Muscle of leg (tissue), 3 donors: ENCODE measurements at regions not wholly inside any gene's neighbourhood (a gene's known extent, or its start where the extent isn't known, plus 50 kb on each side); places are given as distances from the start of the nearest gene placed in this dataset.
"Not testable (repeated sequence)": the region's sequence is repeated elsewhere in the genome, so short reads cannot be mapped to it uniquely, and the experiment has no call there.

Source experiments
- DNase-seq: peaks from one replicate; pipeline ENCODE4 v3.0.0; 2013
- H3K27ac ChIP-seq: one replicate; pipeline ENCODE4 v1.5.1; 2013; ENCODE audit warnings: mild to moderate bottlenecking, low read length, control low read depth
- H3K27me3 ChIP-seq: one replicate; pipeline ENCODE4 v1.6.1; 2013; ENCODE audit warnings: low read length; ENCODE audit not compliant: control insufficient read depth, insufficient read depth
- H3K36me3 ChIP-seq: one replicate; pipeline ENCODE4 v1.6.1; 2013; ENCODE audit warnings: low read length; ENCODE audit not compliant: control insufficient read depth, insufficient read depth
- H3K4me1 ChIP-seq: one replicate; pipeline ENCODE4 v1.6.1; 2013; ENCODE audit warnings: low read length; ENCODE audit not compliant: control insufficient read depth, insufficient read depth
- H3K4me3 ChIP-seq: one replicate; pipeline ENCODE4 v1.5.1; 2013; ENCODE audit warnings: low read length, control low read depth
- H3K9me3 ChIP-seq: replicated peaks from 2 replicates; pipeline ENCODE4 v1.6.1; 2013; ENCODE audit warnings: low read depth, low read length; ENCODE audit not compliant: control insufficient read depth
- WGBS: methylation state at CpG from one replicate; pipeline ENCODE4 v1.1.5; 2013; ENCODE audit warnings: missing lambda C conversion rate; ENCODE audit not compliant: insufficient coverage; 5-methylcytosine and 5-hydroxymethylcytosine counted together

- no peaks in the 10 kb centered on the region for H3K9me3 ChIP-seq
- no peaks in the 10 kb centered on the region for H3K27me3 ChIP-seq
- DNase-seq, result no peak
- H3K4me1 ChIP-seq, result no peaks in the 10 kb centered on the region
- H3K27ac ChIP-seq, result no peak overlapping the region
- no peak overlapping the region for H3K4me3 ChIP-seq
- WGBS, result no CpG with 5 or more reads among the region's 3 CpGs
- no peaks in the 10 kb centered on the region for H3K36me3 ChIP-seq
Observed at GRCh38 chr11:123325533-123325932, 104.5 kb upstream of the GRAMD1B start.

- no peak overlapping the region for H3K4me3 ChIP-seq
- WGBS, result no CpG with 5 or more reads among the region's 3 CpGs
- no peaks in the 10 kb centered on the region for H3K9me3 ChIP-seq
Observed at GRCh38 chr11:123323568-123323967, 106.5 kb upstream of the GRAMD1B start.

GRCh38 chr11:123321636-123322035 lies 108.4 kb upstream of the GRAMD1B start:
- no peak overlapping the region for H3K4me3 ChIP-seq
- no CpG with 5 or more reads among the region's 3 CpGs for WGBS
- H3K27me3 ChIP-seq, result no peaks in the 10 kb centered on the region
- DNase-seq, result peak; percentile 28
- no peaks in the 10 kb centered on the region for H3K4me1 ChIP-seq
- H3K9me3 ChIP-seq, result no peaks in the 10 kb centered on the region
- H3K27ac ChIP-seq, result no peak overlapping the region
- H3K36me3 ChIP-seq, result no peaks in the 10 kb centered on the region

More at GRCh38 chr11:123323568-123323967, 106.5 kb upstream of the GRAMD1B start:
- H3K27ac ChIP-seq, result no peak overlapping the region
- H3K4me1 ChIP-seq, result no peaks in the 10 kb centered on the region
- H3K27me3 ChIP-seq, result no peaks in the 10 kb centered on the region
- DNase-seq, result no peak
- no peaks in the 10 kb centered on the region for H3K36me3 ChIP-seq

- H3K4me3 ChIP-seq, result no peak overlapping the region
- H3K27me3 ChIP-seq, result no peaks in the 10 kb centered on the region
- H3K4me1 ChIP-seq, result no peaks in the 10 kb centered on the region
- no peaks in the 10 kb centered on the region for H3K36me3 ChIP-seq
- WGBS, result no CpG with 5 or more reads among the region's 2 CpGs
- no peaks in the 10 kb centered on the region for H3K9me3 ChIP-seq
- DNase-seq, result no peak
- no peak overlapping the region for H3K27ac ChIP-seq
Observed at GRCh38 chr11:123318623-123319022, 111.4 kb upstream of the GRAMD1B start.

- not testable (repeated sequence) for H3K4me3 ChIP-seq, H3K4me1 ChIP-seq, H3K27me3 ChIP-seq, H3K36me3 ChIP-seq, H3K9me3 ChIP-seq, H3K27ac ChIP-seq, DNase-seq
Observed at GRCh38 chr11:123318132-123318531, 111.9 kb upstream of the GRAMD1B start.

GRCh38 chr11:123316003-123316402 lies 114.1 kb upstream of the GRAMD1B start:
- H3K36me3 ChIP-seq, result no peaks in the 10 kb centered on the region
- WGBS, result no CpG with 5 or more reads among the region's 6 CpGs
- H3K27me3 ChIP-seq, result no peaks in the 10 kb centered on the region
- no peaks in the 10 kb centered on the region for H3K9me3 ChIP-seq
- no peak overlapping the region for H3K4me3 ChIP-seq
- DNase-seq, result no peak
- no peak overlapping the region for H3K27ac ChIP-seq
- H3K4me1 ChIP-seq, result no peaks in the 10 kb centered on the region

GRCh38 chr11:123314972-123315371 lies 115.1 kb upstream of the GRAMD1B start:
- no peaks in the 10 kb centered on the region for H3K27me3 ChIP-seq
- no peaks in the 10 kb centered on the region for H3K4me1 ChIP-seq
- DNase-seq, result no peak
- H3K4me3 ChIP-seq, result no peak overlapping the region
- 55% methylated on average over 10 of the region's 11 CpGs for WGBS
- H3K27ac ChIP-seq, result no peak overlapping the region
- H3K9me3 ChIP-seq, result no peaks in the 10 kb centered on the region
- no peaks in the 10 kb centered on the region for H3K36me3 ChIP-seq

GRCh38 chr11:123313262-123313661 lies 116.8 kb upstream of the GRAMD1B start:
- DNase-seq, result no peak
- no peaks in the 10 kb centered on the region for H3K36me3 ChIP-seq
- H3K4me3 ChIP-seq, result no peak overlapping the region
- no peaks in the 10 kb centered on the region for H3K4me1 ChIP-seq
- no peaks in the 10 kb centered on the region for H3K9me3 ChIP-seq
- 70% methylated on average over 2 of the region's 5 CpGs for WGBS
- H3K27ac ChIP-seq, result no peak overlapping the region
- no peaks in the 10 kb centered on the region for H3K27me3 ChIP-seq

- Histone ChIP-seq H3K27me3 (peaks cover 6% of the 10 kb centered on the region), H3K4me1 (peaks cover 2% of the 10 kb centered on the region), H3K27ac (no peak overlapping the region), H3K36me3 (no peaks in the 10 kb centered on the region), H3K9me3 (no peaks in the 10 kb centered on the region), H3K4me3 (no peak overlapping the region)
- DNase-seq, result peak; percentile 29
- 60% methylated on average over 1 of the region's 7 CpGs for WGBS
Observed at GRCh38 chr11:123308077-123308476, 113.0 kb upstream of the CLMP start.

GRCh38 chr11:123307276-123307675 lies 112.2 kb upstream of the CLMP start:
- Histone ChIP-seq H3K27me3 (peaks cover 14% of the 10 kb centered on the region), H3K4me3 (no peak overlapping the region), H3K4me1 (peaks cover 4% of the 10 kb centered on the region), H3K36me3 (no peaks in the 10 kb centered on the region), H3K9me3 (no peaks in the 10 kb centered on the region), H3K27ac (no peak overlapping the region)
- DNase-seq, result no peak
- WGBS, result 69% methylated on average over 2 of the region's 4 CpGs

- Histone ChIP-seq H3K9me3 (no peaks in the 10 kb centered on the region), H3K4me1 (peaks cover 9% of the 10 kb centered on the region), H3K27me3 (peaks cover 20% of the 10 kb centered on the region), H3K4me3 (no peak overlapping the region), H3K36me3 (no peaks in the 10 kb centered on the region), H3K27ac (no peak overlapping the region)
- WGBS, result 100% methylated on average over 1 of the region's 7 CpGs
- DNase-seq, result no peak
Observed at GRCh38 chr11:123306531-123306930, 111.5 kb upstream of the CLMP start.
